HG03064 (cell line): ENCODE measurements at regions not wholly inside any gene's neighbourhood (a gene's known extent, or its start where the extent isn't known, plus 50 kb on each side); places are given as distances from the start of the nearest gene placed in this dataset.
"Not testable (repeated sequence)": the region's sequence is repeated elsewhere in the genome, so short reads cannot be mapped to it uniquely, and the experiment has no call there.

Experiments
- ATAC-seq: cut with Tn5 transposase; IDR thresholded peaks from one replicate; pipeline ENCODE4 v1.9.1; 2021; ENCODE audit warnings: low read depth; ENCODE audit not compliant: unreplicated experiment

- ATAC-seq: no peak
Observed at GRCh38 chr21:16113052-16113715, 383.4 kb downstream of the USP25 start.

GRCh38 chr21:16115461-16115860 lies 385.7 kb downstream of the USP25 start:
- ATAC-seq: no peak

- ATAC-seq: no peak
Observed at GRCh38 chr21:16116069-16116468, 386.3 kb downstream of the USP25 start.

- ATAC-seq: no peak
Observed at GRCh38 chr21:16116798-16117197, 387.0 kb downstream of the USP25 start.

GRCh38 chr21:16117331-16117730 lies 387.5 kb downstream of the USP25 start:
- ATAC-seq: no peak

DNA sequence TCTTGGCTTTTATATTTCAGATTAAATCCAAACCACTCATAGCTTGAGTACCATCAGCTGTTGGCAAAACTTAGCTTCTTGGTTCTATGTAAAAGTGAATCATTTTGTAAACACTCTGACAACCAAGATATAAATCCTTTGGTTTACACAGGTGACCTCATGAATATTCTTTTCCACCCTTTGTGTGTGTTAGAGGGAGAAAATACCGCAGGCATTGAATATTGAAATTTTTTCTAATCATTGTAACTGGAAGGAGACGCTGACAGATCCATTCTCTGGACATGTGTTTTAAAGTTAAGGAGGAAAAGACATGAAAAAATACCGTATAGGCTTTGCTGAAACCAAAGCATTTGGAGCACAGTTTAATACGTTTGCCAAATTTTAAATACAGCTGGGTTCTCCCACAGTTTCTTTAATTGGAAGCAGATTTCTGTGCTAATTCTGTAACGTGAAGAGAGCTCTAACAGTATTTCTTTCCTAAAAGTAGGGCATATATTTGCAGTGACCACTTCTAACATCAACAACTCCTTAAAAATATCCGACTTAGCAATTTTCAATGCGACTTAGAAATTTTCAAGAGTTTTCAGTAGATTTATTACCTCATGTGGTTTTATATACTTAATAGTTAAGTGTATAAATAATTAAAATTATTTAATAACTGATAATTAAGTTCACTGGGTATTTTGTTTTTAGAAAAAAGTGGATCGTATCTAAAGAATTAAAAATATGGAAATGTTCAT lies 388.2 kb downstream of the USP25 start:
- no peak for ATAC-seq

DNA sequence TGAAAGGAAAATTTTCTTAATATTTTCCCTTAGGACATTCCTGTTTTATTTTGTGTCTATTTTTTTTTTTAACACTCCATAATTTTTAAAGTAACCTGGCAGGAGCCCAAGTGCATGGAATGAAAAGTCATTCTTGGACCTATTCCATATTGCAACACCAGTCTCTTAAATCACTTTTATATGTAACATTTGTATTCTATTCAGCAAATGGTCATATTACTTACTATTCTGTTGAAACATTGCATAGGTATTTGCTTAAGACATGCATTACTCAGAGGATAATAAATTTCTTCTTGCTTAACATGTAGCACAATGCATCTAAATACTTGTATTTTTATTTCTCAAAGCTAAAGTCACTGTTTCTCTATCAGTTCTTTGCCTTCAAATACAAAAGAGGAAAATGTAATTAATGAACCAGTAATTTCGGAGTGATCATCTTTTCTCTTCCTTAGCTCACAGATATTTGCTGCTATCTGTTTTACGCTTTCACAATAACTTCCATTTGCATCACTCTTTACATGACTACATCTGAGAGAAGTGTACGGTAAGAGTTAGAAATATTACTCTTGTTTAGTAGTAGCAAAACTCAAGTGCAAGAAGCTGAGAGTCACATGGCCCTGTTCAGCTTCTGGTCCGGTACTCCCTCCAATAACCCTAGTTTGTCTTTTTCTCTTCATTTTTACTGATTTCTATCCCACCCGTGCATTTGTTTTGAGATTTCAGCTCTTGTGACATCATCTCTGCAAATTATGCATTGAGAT lies 394.8 kb downstream of the USP25 start:
- no peak for ATAC-seq

DNA sequence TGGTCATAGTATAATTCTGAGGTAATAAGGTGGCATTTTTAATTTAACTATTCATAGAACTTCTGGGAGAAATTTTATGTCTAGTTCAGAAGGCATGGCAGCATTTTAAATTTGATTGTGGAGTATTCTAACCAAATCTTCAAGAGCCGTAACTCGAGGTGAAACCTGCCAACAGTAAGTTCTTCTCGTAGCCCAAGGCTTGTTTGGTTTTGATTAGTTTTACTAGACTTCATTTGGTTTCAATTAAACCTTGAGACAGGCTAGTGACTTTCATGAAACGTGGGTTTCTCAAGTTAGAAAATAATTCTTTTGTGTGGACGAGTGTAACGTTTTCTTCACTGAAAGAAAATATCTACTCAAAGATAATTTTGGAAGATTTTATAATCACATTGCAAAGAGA lies 395.5 kb downstream of the USP25 start:
- ATAC-seq: no peak

DNA sequence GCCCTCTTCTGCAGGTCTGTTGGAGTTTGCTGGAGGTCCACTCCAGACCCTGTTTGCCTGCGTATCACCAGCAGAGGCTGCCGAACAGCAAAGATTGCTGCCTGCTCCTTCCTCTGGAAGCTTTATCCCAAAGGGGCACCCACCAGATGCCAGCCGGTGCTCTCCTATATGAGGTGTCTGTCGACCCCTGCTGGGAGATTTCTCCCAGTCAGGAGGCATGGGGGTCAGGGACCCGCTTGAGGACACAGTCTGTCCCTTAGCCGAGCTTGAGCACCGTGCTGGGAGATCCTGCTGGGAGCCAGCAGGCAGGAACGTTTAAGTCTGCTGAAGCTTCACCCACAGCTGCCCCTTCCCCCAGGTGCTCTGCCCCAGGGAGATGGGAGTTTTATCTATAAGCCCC lies 402.7 kb downstream of the USP25 start:
- not testable (repeated sequence) for ATAC-seq

DNA sequence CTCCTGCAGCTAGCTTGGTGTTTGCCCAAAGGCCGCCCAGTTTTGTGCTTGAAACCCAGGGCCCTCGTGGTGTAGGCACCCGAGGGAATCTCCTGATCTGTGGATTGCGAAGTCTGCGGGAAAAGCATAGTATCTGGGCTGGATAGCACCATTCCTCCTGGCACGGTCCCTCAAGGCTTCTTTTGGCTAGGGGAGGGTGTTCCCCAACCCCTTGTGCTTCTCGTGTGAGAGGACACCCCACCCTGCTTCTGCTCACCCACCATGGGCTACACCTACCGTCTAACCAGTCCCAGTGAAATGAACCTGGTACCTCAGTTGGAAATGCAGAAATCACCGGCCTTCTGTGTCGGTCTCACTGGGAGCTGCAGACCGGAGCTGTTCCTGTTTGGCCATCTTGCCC lies 403.5 kb downstream of the USP25 start:
- no peak for ATAC-seq

- no peak for ATAC-seq
Observed at GRCh38 chr21:16134134-16134533, 404.4 kb downstream of the USP25 start.

- no peak for ATAC-seq
Observed at GRCh38 chr21:16137106-16137505, 407.3 kb downstream of the USP25 start.

- ATAC-seq: no peak
Observed at GRCh38 chr21:16145052-16145451, 415.3 kb downstream of the USP25 start.

GRCh38 chr21:16145479-16145878 lies 415.7 kb downstream of the USP25 start:
- no peak for ATAC-seq

DNA sequence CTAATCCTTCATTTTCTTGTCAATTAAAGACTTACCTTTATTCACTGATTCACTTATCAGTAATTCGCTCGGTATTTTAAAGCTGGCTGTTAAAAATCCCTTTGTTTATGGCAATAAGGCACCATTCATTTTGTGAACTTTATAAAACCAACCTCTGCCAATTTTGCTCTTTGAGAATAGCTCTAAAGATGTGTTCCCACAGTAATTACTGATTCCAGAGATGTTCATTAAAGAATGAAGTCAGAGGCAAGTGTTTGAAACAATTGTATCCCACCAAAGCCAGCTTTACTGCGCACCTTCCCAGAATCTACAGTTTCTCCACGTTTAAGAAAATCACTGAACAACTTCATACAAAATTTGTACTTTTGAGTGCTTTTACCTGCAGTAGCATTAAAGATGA lies 424.5 kb downstream of the USP25 start:
- no peak for ATAC-seq

DNA sequence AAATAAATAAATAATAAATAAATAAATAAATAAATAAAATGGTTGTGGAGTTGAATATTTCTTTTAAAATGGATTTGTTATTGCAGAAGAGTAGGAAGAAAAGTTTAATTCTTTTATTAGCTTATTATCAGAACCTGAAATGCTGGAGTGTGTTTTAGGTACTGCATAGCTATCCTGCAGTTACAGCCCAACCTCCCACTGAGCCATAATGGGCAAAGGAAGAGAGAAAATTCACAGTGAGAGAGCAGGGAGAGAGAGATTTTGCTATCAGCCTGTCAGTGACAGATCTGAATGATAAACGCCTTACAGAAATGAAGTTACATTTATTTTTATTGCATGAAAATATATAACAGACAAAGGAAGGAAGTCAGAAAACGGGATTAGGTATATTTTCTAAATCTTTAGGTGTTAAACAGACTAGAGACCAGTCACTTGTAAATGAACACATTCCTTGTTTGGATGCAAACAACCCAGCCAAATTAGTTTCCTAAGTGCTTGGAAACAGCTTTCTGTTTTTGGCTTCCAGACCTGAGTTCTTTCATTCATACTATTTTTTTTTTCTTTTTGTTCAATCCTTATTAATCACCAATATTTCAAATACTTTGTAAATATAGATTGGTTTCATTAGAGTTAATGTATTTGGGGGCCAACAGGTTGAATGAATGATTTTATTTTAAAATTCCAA lies 425.3 kb downstream of the USP25 start:
- ATAC-seq: no peak

GRCh38 chr21:16156841-16157489 lies 427.2 kb downstream of the USP25 start:
- ATAC-seq: no peak

- no peak for ATAC-seq
Observed at GRCh38 chr21:16159213-16159970, 429.6 kb downstream of the USP25 start.

DNA sequence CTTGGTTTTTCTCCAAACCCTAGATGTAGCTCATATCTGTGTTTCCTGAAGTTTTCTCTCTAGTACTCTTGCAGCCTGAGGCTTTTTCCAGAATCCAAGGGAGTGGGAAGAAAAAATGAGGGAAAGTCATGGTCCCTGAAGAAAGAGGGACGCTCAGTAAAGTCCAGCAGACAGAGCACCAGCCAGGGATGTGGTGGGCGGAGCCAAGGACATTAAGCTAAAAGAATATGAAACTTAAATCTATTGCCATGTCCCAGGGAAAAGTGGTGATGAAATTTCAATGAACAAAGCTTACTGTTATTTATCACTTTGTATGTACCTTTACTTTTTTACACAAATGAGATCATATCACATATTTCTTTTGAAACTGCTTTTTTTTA lies 430.2 kb downstream of the USP25 start:
- no peak for ATAC-seq

- no peak for ATAC-seq
Observed at GRCh38 chr21:16162953-16163352, 433.2 kb downstream of the USP25 start.
